Right lobe of liver (tissue), 6 donors: ENCODE measurements at regions not wholly inside any gene's neighbourhood (a gene's known extent, or its start where the extent isn't known, plus 50 kb on each side); places are given as distances from the start of the nearest gene placed in this dataset.

Source experiments
- ATAC-seq, 4 donors: fragments of 200-7000 bp; cut with Tn5 transposase; one replicate each; pipeline ENCODE4 v1.9.1; 2020; ENCODE audit warnings: mild to moderate bottlenecking in 4 of 4, moderate library complexity in 4 of 4
- DNase-seq, 3 donors: peaks; one replicate each; pipeline ENCODE4 v3.0.0-alpha.2; 2020
- H3K27ac ChIP-seq, 3 donors: fragments of 200-600 bp; one replicate each; pipeline ENCODE4 v1.8.0; 2022
- H3K27me3 ChIP-seq, 2 donors: fragments of 200-600 bp; one replicate each; pipeline ENCODE4 v1.8.0; 2022
- H3K36me3 ChIP-seq, 4 donors: fragments of 200-600 bp; sonication (generic) in 1 of 4; one replicate each; pipeline versions ENCODE4 v1.5.1 to v1.8.0; 2017 to 2022; ENCODE audit warnings: control low read depth in 1 of 4
- H3K4me1 ChIP-seq, 4 donors: fragments of 200-600 bp; sonication (generic) in 1 of 4; one replicate each; pipeline versions ENCODE4 v1.5.1 to v1.8.0; 2017 to 2022; ENCODE audit warnings: control low read depth in 1 of 4
- H3K4me3 ChIP-seq, 3 donors: fragments of 200-600 bp; one replicate each; pipeline ENCODE4 v1.8.0; 2022
- H3K9me3 ChIP-seq, 4 donors: fragments of 200-600 bp; sonication (generic) in 1 of 4; one replicate each; pipeline versions ENCODE4 v1.5.1 to v1.8.0; 2017 to 2022; ENCODE audit warnings: control low read depth in 1 of 4
- POLR2A ChIP-seq: fragments of 450-650 bp; IDR thresholded peaks from one replicate; pipeline ENCODE4 v1.6.1; 2017; ENCODE audit warnings: antibody characterized with exemption, mild to moderate bottlenecking
- WGBS: methylation state at CpG from one replicate; pipeline ENCODE4 v1.1.6; 2018; ENCODE audit warnings: low coverage, low lambda C conversion rate; ENCODE audit not compliant: insufficient coverage; ENCODE audit errors: missing lambda C conversion rate; 5-methylcytosine and 5-hydroxymethylcytosine counted together
- intact Hi-C, 2 donors: fragments of 100-400 bp; cut with DNase I; formaldehyde crosslinking; loops; one replicate each; pipeline versions ENCODE4 v1.11.2 to v1.14.1; 2022
- TF ChIP-seq, protein P1 (sequence below), 4 donors: fragments of 200-600 bp in 3 of 4; fragments of 450-650 bp in 1 of 4; IDR thresholded peaks; one replicate each; pipeline versions ENCODE4 v1.5.1 to v1.8.0; 2016 to 2022; ENCODE audit warnings: antibody characterized with exemption in 4 of 4, mild to moderate bottlenecking in 2 of 4
- donor health status: DM: no; HTN: yes; CAD: no.
- donor health status: DM: no; HTN: no; CAD: no.
- donor health status: DM: no; HTN: no; CAD: no.
- donor health status: DM: no; HTN: yes; CAD: no.
- donor health status: DM: no; HTN: yes; CAD: no.

DNA sequence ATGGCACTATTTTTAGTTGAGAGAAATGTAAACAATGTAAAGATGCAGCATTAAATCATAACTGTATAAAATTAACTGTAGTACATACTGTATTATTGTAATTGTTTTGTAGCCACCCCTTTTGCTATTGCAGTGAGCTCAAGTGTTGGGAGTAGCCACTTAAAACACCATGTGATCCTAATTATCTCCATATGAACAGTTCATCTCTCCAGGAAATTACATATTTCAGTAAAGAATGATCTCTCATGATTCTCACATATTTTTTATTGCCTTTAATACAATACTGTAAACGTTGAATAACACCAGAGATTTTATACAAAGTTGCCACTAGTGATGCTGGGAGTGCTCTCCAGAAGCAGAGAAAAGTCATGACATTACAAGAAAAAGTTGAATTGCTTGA, 1768.6 kb downstream of the LRRC4C start:
- Histone ChIP-seq H3K4me1 (no peaks in the 10 kb centered on the region), H3K9me3 (no peaks in the 10 kb centered on the region), H3K4me3 (no peak overlapping the region), H3K27me3 (no peaks in the 10 kb centered on the region), H3K27ac (no peak overlapping the region), H3K36me3 (no peaks in the 10 kb centered on the region)
- 25% methylated on average over 1 of the region's 1 CpG for WGBS
- ATAC-seq = no peak
- intact Hi-C loops = no loop called here
- no peak for DNase-seq
- TF ChIP-seq POLR2A = no peak
- TF ChIP-seq, protein P1, sequence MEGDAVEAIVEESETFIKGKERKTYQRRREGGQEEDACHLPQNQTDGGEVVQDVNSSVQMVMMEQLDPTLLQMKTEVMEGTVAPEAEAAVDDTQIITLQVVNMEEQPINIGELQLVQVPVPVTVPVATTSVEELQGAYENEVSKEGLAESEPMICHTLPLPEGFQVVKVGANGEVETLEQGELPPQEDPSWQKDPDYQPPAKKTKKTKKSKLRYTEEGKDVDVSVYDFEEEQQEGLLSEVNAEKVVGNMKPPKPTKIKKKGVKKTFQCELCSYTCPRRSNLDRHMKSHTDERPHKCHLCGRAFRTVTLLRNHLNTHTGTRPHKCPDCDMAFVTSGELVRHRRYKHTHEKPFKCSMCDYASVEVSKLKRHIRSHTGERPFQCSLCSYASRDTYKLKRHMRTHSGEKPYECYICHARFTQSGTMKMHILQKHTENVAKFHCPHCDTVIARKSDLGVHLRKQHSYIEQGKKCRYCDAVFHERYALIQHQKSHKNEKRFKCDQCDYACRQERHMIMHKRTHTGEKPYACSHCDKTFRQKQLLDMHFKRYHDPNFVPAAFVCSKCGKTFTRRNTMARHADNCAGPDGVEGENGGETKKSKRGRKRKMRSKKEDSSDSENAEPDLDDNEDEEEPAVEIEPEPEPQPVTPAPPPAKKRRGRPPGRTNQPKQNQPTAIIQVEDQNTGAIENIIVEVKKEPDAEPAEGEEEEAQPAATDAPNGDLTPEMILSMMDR (IDR thresholded peaks at IDR 0.05) = no peak

- Histone ChIP-seq H3K9me3 (no peaks in the 10 kb centered on the region), H3K4me1 (no peaks in the 10 kb centered on the region), H3K27me3 (no peaks in the 10 kb centered on the region), H3K4me3 (no peak overlapping the region), H3K36me3 (no peaks in the 10 kb centered on the region), H3K27ac (no peak overlapping the region)
- no peak for TF ChIP-seq POLR2A
- TF ChIP-seq, protein P1 (IDR thresholded peaks at IDR 0.05) = no peak
- intact Hi-C loops = no loop called here
- WGBS = 52% methylated on average over 4 of the region's 4 CpGs
- ATAC-seq (no peak), DNase-seq (no peak)
Measured at GRCh38 chr11:39683951-39684554, 1775.4 kb downstream of the LRRC4C start.

DNA sequence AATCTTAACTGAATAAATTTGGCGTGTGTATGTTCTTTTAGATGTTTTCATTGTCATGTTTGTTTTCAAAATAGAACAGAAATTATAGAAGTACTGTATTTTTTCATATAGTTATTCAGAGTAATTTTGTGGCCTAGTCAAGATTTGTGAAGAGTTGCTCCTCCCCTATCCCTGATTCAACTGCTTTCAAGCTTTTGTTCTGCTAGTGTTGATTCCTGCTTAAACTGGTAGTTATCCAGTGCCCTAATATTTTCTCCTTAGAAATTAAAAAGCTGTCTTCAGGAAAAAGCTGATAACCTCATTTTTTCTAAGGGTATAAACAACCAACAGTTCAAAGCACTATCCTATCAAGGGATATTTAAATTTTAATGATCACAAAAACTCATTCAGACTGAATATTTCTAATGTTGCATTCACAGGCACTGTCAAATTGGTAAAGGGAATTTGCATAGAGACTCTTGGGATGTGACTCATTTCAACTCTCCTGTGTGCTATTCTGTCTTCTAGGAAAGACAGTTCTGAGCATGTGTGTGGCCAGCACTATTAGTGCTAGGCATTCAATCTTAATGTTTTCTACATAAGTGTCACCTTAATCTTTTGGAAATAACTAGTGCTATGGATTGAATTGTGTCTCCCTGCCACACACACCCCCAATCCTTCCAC, 1776.0 kb downstream of the LRRC4C start:
- WGBS = 56% methylated on average over 1 of the region's 1 CpG
- no peak overlapping the region for H3K4me3 ChIP-seq
- no peaks in the 10 kb centered on the region for H3K4me1 ChIP-seq
- H3K27me3 ChIP-seq = no peaks in the 10 kb centered on the region
- intact Hi-C loops = no loop called here
- no peak for DNase-seq
- H3K9me3 ChIP-seq = no peaks in the 10 kb centered on the region
- no peak overlapping the region for H3K27ac ChIP-seq
- TF ChIP-seq, protein P1 (IDR thresholded peaks at IDR 0.05) = no peak
- TF ChIP-seq POLR2A = no peak
- H3K36me3 ChIP-seq = no peaks in the 10 kb centered on the region
- no peak for ATAC-seq

DNA sequence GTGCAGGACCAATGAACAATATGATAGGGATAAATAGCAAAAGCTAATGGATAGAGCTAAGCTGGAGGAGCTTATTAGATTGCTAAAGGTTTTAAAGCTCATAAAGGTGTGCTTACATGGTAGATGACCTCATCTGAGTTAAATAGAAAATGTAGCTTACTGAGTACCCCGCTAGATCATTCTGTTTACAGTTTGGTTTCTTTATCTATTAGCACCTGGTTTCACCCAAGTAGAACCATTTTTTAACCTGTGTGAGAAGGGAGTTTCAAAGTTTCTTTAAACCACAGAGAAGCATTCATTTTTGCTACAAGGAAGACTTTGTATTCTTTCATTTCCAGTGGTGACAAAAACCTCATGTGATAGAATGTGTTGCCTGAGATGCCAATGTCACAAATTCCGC, 1778.0 kb downstream of the LRRC4C start:
- no peaks in the 10 kb centered on the region for H3K4me1 ChIP-seq
- H3K4me3 ChIP-seq = no peak overlapping the region
- intact Hi-C loops = no loop called here
- H3K27ac ChIP-seq = no peak overlapping the region
- no peaks in the 10 kb centered on the region for H3K27me3 ChIP-seq
- H3K36me3 ChIP-seq = no peaks in the 10 kb centered on the region
- WGBS = 52% methylated on average over 2 of the region's 2 CpGs
- TF ChIP-seq, protein P1 (IDR thresholded peaks at IDR 0.05) = no peak
- no peak for TF ChIP-seq POLR2A
- ATAC-seq = no peak
- no peak for DNase-seq
- no peaks in the 10 kb centered on the region for H3K9me3 ChIP-seq
